Thyroid gland (tissue), 4 donors: ENCODE measurements at regions not wholly inside any gene's neighbourhood (a gene's known extent, or its start where the extent isn't known, plus 50 kb on each side); places are given as distances from the start of the nearest gene placed in this dataset.

ENCODE experiments used
- POLR2A ChIP-seq, 2 donors: fragments of 450-650 bp; IDR thresholded peaks; one replicate each; pipeline ENCODE4 v1.6.1; 2017; ENCODE audit warnings: antibody characterized with exemption in 2 of 2, mild to moderate bottlenecking in 2 of 2, moderate library complexity in 1 of 2
- TF ChIP-seq, protein P1 (sequence below), 6 experiments: fragments of 200-600 bp in 3 of 6; fragments of 450-650 bp in 3 of 6; sonication (generic) in 3 of 6; IDR thresholded peaks; one replicate each; pipeline ENCODE4 v1.5.1; 2016 to 2019; ENCODE audit warnings: antibody characterized with exemption in 6 of 6, mild to moderate bottlenecking in 2 of 6, inconsistent platforms in 1 of 6, moderate library complexity in 1 of 6

- TF ChIP-seq, protein P1, sequence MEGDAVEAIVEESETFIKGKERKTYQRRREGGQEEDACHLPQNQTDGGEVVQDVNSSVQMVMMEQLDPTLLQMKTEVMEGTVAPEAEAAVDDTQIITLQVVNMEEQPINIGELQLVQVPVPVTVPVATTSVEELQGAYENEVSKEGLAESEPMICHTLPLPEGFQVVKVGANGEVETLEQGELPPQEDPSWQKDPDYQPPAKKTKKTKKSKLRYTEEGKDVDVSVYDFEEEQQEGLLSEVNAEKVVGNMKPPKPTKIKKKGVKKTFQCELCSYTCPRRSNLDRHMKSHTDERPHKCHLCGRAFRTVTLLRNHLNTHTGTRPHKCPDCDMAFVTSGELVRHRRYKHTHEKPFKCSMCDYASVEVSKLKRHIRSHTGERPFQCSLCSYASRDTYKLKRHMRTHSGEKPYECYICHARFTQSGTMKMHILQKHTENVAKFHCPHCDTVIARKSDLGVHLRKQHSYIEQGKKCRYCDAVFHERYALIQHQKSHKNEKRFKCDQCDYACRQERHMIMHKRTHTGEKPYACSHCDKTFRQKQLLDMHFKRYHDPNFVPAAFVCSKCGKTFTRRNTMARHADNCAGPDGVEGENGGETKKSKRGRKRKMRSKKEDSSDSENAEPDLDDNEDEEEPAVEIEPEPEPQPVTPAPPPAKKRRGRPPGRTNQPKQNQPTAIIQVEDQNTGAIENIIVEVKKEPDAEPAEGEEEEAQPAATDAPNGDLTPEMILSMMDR (IDR thresholded peaks at IDR 0.05), result no peak
- no peak for TF ChIP-seq POLR2A (IDR thresholded peaks at IDR 0.05)
Observed at GRCh38 chr9:8134635-8135034, 335.1 kb upstream of the DMAC1 start.
